Upper lobe of right lung (tissue), 1 donor: ENCODE measurements at regions not wholly inside any gene's neighbourhood (a gene's known extent, or its start where the extent isn't known, plus 50 kb on each side); places are given as distances from the start of the nearest gene placed in this dataset.

Experiments
- ATAC-seq: fragments of 200-7000 bp; cut with Tn5 transposase; one replicate; pipeline ENCODE4 v1.9.1; 2020; ENCODE audit warnings: mild to moderate bottlenecking, moderate library complexity
- DNase-seq: peaks from one replicate; pipeline ENCODE4 v3.0.0-alpha.2; 2020
- H3K27ac ChIP-seq: fragments of 200-600 bp; one replicate; pipeline ENCODE4 v1.8.0; 2022
- H3K27me3 ChIP-seq: fragments of 200-600 bp; one replicate; pipeline ENCODE4 v1.8.0; 2022; ENCODE audit warnings: mild to moderate bottlenecking
- H3K36me3 ChIP-seq: fragments of 200-600 bp; one replicate; pipeline ENCODE4 v1.8.0; 2022
- H3K4me1 ChIP-seq: fragments of 200-600 bp; one replicate; pipeline ENCODE4 v1.8.0; 2022
- H3K4me3 ChIP-seq: fragments of 200-600 bp; one replicate; pipeline ENCODE4 v1.8.0; 2022; ENCODE audit warnings: mild to moderate bottlenecking
- H3K9me3 ChIP-seq: fragments of 200-600 bp; one replicate; pipeline ENCODE4 v1.8.0; 2022
- CTCF ChIP-seq: fragments of 200-600 bp; IDR thresholded peaks from one replicate; pipeline ENCODE4 v1.8.0; 2022; ENCODE audit warnings: antibody characterized with exemption
- intact Hi-C: fragments of 100-400 bp; cut with DNase I; formaldehyde crosslinking; loops from one replicate; pipeline ENCODE4 v1.11.0; 2022
- donor health status: DM: no; HTN: yes; CAD: no; lungs with severe emphysema.

- no peaks in the 10 kb centered on the region for H3K36me3 ChIP-seq
- H3K9me3 ChIP-seq, result no peaks in the 10 kb centered on the region
- no peaks in the 10 kb centered on the region for H3K4me1 ChIP-seq
- TF ChIP-seq CTCF, result no peak
- DNase-seq, result no peak
- ATAC-seq, result no peak
- H3K27me3 ChIP-seq, result no peaks in the 10 kb centered on the region
- H3K4me3 ChIP-seq, result no peak overlapping the region
- intact Hi-C loops, result no loop called here
- no peak overlapping the region for H3K27ac ChIP-seq
These were observed 245.0 kb upstream of the GEMIN8 start for GRCh38 chrX:14274691-14275090.

- intact Hi-C loops, result no loop called here
- ATAC-seq (no peak), DNase-seq (no peak)
- H3K4me3 ChIP-seq, result no peak overlapping the region
- no peaks in the 10 kb centered on the region for H3K27me3 ChIP-seq
- no peaks in the 10 kb centered on the region for H3K36me3 ChIP-seq
- TF ChIP-seq CTCF, result no peak
- no peaks in the 10 kb centered on the region for H3K9me3 ChIP-seq
- no peak overlapping the region for H3K27ac ChIP-seq
- no peaks in the 10 kb centered on the region for H3K4me1 ChIP-seq
These were observed 237.5 kb upstream of the GEMIN8 start for GRCh38 chrX:14267216-14267615.

GRCh38 chrX:14266705-14267104 is 237.0 kb upstream of the GEMIN8 start:
- no peak for DNase-seq
- no peak for TF ChIP-seq CTCF
- no peak for ATAC-seq
- H3K4me3 ChIP-seq, result no peak overlapping the region
- H3K9me3 ChIP-seq, result no peaks in the 10 kb centered on the region
- H3K36me3 ChIP-seq, result no peaks in the 10 kb centered on the region
- H3K27ac ChIP-seq, result no peak overlapping the region
- intact Hi-C loops, result no loop called here
- no peaks in the 10 kb centered on the region for H3K4me1 ChIP-seq
- no peaks in the 10 kb centered on the region for H3K27me3 ChIP-seq

GRCh38 chrX:14243823-14244222 is 214.1 kb upstream of the GEMIN8 start:
- Histone ChIP-seq H3K4me3 (no peak overlapping the region), H3K9me3 (no peaks in the 10 kb centered on the region), H3K4me1 (no peaks in the 10 kb centered on the region), H3K27ac (no peak overlapping the region), H3K27me3 (no peaks in the 10 kb centered on the region), H3K36me3 (no peaks in the 10 kb centered on the region)
- ATAC-seq (no peak), DNase-seq (no peak)
- intact Hi-C loops, result no loop called here
- no peak for TF ChIP-seq CTCF

GRCh38 chrX:14235004-14235403 is 205.3 kb upstream of the GEMIN8 start:
- Histone ChIP-seq H3K36me3 (no peaks in the 10 kb centered on the region), H3K27ac (no peak overlapping the region), H3K9me3 (no peaks in the 10 kb centered on the region), H3K4me3 (no peak overlapping the region), H3K27me3 (no peaks in the 10 kb centered on the region), H3K4me1 (no peaks in the 10 kb centered on the region)
- intact Hi-C loops, result no loop called here
- ATAC-seq (no peak), DNase-seq (no peak)
- TF ChIP-seq CTCF, result no peak

GRCh38 chrX:14232688-14233087 is 203.0 kb upstream of the GEMIN8 start:
- TF ChIP-seq CTCF, result no peak
- no peaks in the 10 kb centered on the region for H3K36me3 ChIP-seq
- DNase-seq (no peak), ATAC-seq (no peak)
- H3K27ac ChIP-seq, result no peak overlapping the region
- no peak overlapping the region for H3K4me3 ChIP-seq
- H3K9me3 ChIP-seq, result no peaks in the 10 kb centered on the region
- H3K27me3 ChIP-seq, result no peaks in the 10 kb centered on the region
- intact Hi-C loops, result no loop called here
- H3K4me1 ChIP-seq, result no peaks in the 10 kb centered on the region
